Keratinocyte (primary cell): ENCODE measurements at regions not wholly inside any gene's neighbourhood (a gene's known extent, or its start where the extent isn't known, plus 50 kb on each side); places are given as distances from the start of the nearest gene placed in this dataset.

ENCODE experiments used
- DNase-seq: peaks from one replicate; pipeline ENCODE4 v3.0.0-alpha.2; 2011; ENCODE audit warnings: low read depth, missing footprints, low spot score
- FAIRE-seq: peaks from 2 replicates; lab custom pipeline; 2011; peaks lifted over from hg19 to GRCh38; lab: Jason Lieb, UNC
- H2AFZ ChIP-seq: 2 replicates; pipeline ENCODE4 v1.6.0; 2012; ENCODE audit warnings: low read length, control low read depth, inconsistent platforms; ENCODE audit not compliant: control insufficient read depth
- H3K27ac ChIP-seq: 2 replicates; pipeline ENCODE4 v1.5.1; 2011; ENCODE audit warnings: low read length; ENCODE audit not compliant: control insufficient read depth, insufficient read depth
- H3K27me3 ChIP-seq: 3 replicates; pipeline ENCODE4 v1.6.0; 2011; ENCODE audit warnings: low read length; ENCODE audit not compliant: control insufficient read depth, insufficient read depth; ENCODE audit errors: extremely low read depth
- H3K36me3 ChIP-seq, 2 experiments: 2 replicates in 1 of 2; 3 replicates in 1 of 2; pipeline ENCODE4 v1.5.1; 2011; ENCODE audit warnings: low read length in 2 of 2, mild to moderate bottlenecking in 1 of 2; ENCODE audit not compliant: control insufficient read depth in 2 of 2, insufficient read depth in 2 of 2; ENCODE audit errors: extremely low read depth in 1 of 2
- H3K4me1 ChIP-seq: 3 replicates; pipeline ENCODE4 v1.5.1; 2011; ENCODE audit warnings: low read length; ENCODE audit not compliant: control insufficient read depth, insufficient read depth; ENCODE audit errors: extremely low read depth
- H3K4me2 ChIP-seq: 3 replicates; pipeline ENCODE4 v1.6.0; 2011; ENCODE audit warnings: low read depth, low read length; ENCODE audit not compliant: control insufficient read depth, insufficient read depth; ENCODE audit errors: extremely low read depth
- H3K4me3 ChIP-seq, 3 experiments: fragments of 200-600 bp in 1 of 3; sonication (generic) in 1 of 3; 2 replicates in 2 of 3; 3 replicates in 1 of 3; pipeline ENCODE4 v1.5.1; 2011 to 2016; ENCODE audit warnings: low read length in 3 of 3, mild to moderate bottlenecking in 3 of 3, control low read depth in 2 of 3, inconsistent platforms in 1 of 3, low read depth in 1 of 3, mixed read lengths in 1 of 3, mixed run types in 1 of 3, moderate library complexity in 1 of 3; ENCODE audit not compliant: control insufficient read depth in 2 of 3, insufficient read depth in 2 of 3; ENCODE audit errors: extremely low read depth in 1 of 3
- H3K79me2 ChIP-seq: 2 replicates; pipeline ENCODE4 v1.6.0; 2012; ENCODE audit warnings: low read length; ENCODE audit not compliant: control insufficient read depth, insufficient read depth
- H3K9ac ChIP-seq: 3 replicates; pipeline ENCODE4 v1.6.0; 2011; ENCODE audit warnings: low read length; ENCODE audit not compliant: control insufficient read depth, insufficient read depth; ENCODE audit errors: extremely low read depth
- H3K9me1 ChIP-seq: 3 replicates; pipeline ENCODE4 v1.6.0; 2011; ENCODE audit warnings: low read length; ENCODE audit not compliant: control insufficient read depth, insufficient read depth; ENCODE audit errors: extremely low read depth
- H3K9me3 ChIP-seq: 2 replicates; pipeline ENCODE4 v1.5.1; 2012; ENCODE audit warnings: low read depth, low read length; ENCODE audit not compliant: control insufficient read depth
- H4K20me1 ChIP-seq: 3 replicates; pipeline ENCODE4 v1.6.0; 2011; ENCODE audit warnings: low read length; ENCODE audit not compliant: control insufficient read depth, insufficient read depth; ENCODE audit errors: extremely low read depth
- CTCF ChIP-seq, 3 experiments: IDR thresholded peaks in 1 of 3; conservative IDR thresholded peaks in 1 of 3; optimal IDR thresholded peaks in 1 of 3; 2 replicates in 2 of 3; 3 replicates in 1 of 3; pipeline versions ENCODE3 to v1.5.1; 2011; ENCODE audit warnings: low read length in 3 of 3, mild to moderate bottlenecking in 3 of 3, moderate library complexity in 2 of 3, control low read depth in 1 of 3, inconsistent platforms in 1 of 3; ENCODE audit not compliant: insufficient read depth in 2 of 3; ENCODE audit errors: extremely low read depth in 1 of 3
- EZH2 ChIP-seq: IDR thresholded peaks from one replicate; pipeline ENCODE4 v1.6.1; 2012; ENCODE audit warnings: inconsistent platforms, mild to moderate bottlenecking, low read length, moderate library complexity
- dilution Hi-C: fragments of 300-500 bp; cut with MboI; formaldehyde crosslinking; loops from one replicate; pipeline ENCODE4 v1.7.0; 2020; ENCODE audit warnings: low sequenced_read_pairs; ENCODE audit not compliant: extremely low pct_ligation_motif_present

- H3K9me3 ChIP-seq, result no peaks in the 10 kb centered on the region
- DNase-seq (no peak), FAIRE-seq (no peak)
- H3K36me3 ChIP-seq, result no peaks in the 10 kb centered on the region
- dilution Hi-C loops, result no loop called here
- H3K4me3 ChIP-seq, result no peak overlapping the region
- H3K4me2 ChIP-seq, result no peak overlapping the region
- no peaks in the 10 kb centered on the region for H3K4me1 ChIP-seq
- no peak for TF ChIP-seq EZH2
- no peak for TF ChIP-seq CTCF (optimal IDR thresholded peaks at IDR 0.05 in 1 of 3, IDR thresholded peaks at IDR 0.05 in 1 of 3, conservative IDR thresholded peaks at IDR 0.05 in 1 of 3; ENCODE audit: extremely low read depth in 1 of 3, insufficient read depth in 2 of 3, low read length in 3 of 3)
- H3K79me2 ChIP-seq, result no peaks in the 10 kb centered on the region
- no peaks in the 10 kb centered on the region for H4K20me1 ChIP-seq
- H3K27me3 ChIP-seq, result no peaks in the 10 kb centered on the region
- no peak overlapping the region for H3K9ac ChIP-seq
- H2AFZ ChIP-seq, result no peak overlapping the region
- no peak overlapping the region for H3K27ac ChIP-seq
- no peaks in the 10 kb centered on the region for H3K9me1 ChIP-seq
Observed at GRCh38 chr4:126081336-126081735, 766.6 kb downstream of the FAT4 start.

- no peak overlapping the region for H3K4me3 ChIP-seq
- no peak for DNase-seq
- no peaks in the 10 kb centered on the region for H3K79me2 ChIP-seq
- no peak overlapping the region for H3K4me2 ChIP-seq
- no peaks in the 10 kb centered on the region for H3K36me3 ChIP-seq
- no peak overlapping the region for H2AFZ ChIP-seq
- H3K9me1 ChIP-seq, result no peaks in the 10 kb centered on the region
- FAIRE-seq, result no peak
- no peak overlapping the region for H3K9ac ChIP-seq
- no peak for TF ChIP-seq CTCF (optimal IDR thresholded peaks at IDR 0.05 in 1 of 3, IDR thresholded peaks at IDR 0.05 in 1 of 3, conservative IDR thresholded peaks at IDR 0.05 in 1 of 3; ENCODE audit: extremely low read depth in 1 of 3, insufficient read depth in 2 of 3, low read length in 3 of 3)
- no peak for TF ChIP-seq EZH2
- H3K27ac ChIP-seq, result no peak overlapping the region
- no peaks in the 10 kb centered on the region for H3K9me3 ChIP-seq
- H3K4me1 ChIP-seq, result no peaks in the 10 kb centered on the region
- no peaks in the 10 kb centered on the region for H4K20me1 ChIP-seq
- dilution Hi-C loops, result no loop called here
- H3K27me3 ChIP-seq, result no peaks in the 10 kb centered on the region
Observed at GRCh38 chr4:126086041-126086440, 771.3 kb downstream of the FAT4 start.
